Epithelial cell of proximal tubule (primary cell): ENCODE measurements at regions not wholly inside any gene's neighbourhood (a gene's known extent, or its start where the extent isn't known, plus 50 kb on each side); places are given as distances from the start of the nearest gene placed in this dataset.

ENCODE experiments used
- DNase-seq: peaks from one replicate; pipeline ENCODE4 v3.0.0-alpha.2; 2011; ENCODE audit warnings: low read depth
- H3K4me3 ChIP-seq: 2 replicates; pipeline ENCODE4 v1.5.1; 2011; ENCODE audit warnings: low read depth, mild to moderate bottlenecking, low read length
- TF ChIP-seq, protein P1 (sequence below): conservative IDR thresholded peaks from 2 replicates; pipeline ENCODE4 v1.5.1; 2012; ENCODE audit warnings: low read depth, mild to moderate bottlenecking, low read length

DNA sequence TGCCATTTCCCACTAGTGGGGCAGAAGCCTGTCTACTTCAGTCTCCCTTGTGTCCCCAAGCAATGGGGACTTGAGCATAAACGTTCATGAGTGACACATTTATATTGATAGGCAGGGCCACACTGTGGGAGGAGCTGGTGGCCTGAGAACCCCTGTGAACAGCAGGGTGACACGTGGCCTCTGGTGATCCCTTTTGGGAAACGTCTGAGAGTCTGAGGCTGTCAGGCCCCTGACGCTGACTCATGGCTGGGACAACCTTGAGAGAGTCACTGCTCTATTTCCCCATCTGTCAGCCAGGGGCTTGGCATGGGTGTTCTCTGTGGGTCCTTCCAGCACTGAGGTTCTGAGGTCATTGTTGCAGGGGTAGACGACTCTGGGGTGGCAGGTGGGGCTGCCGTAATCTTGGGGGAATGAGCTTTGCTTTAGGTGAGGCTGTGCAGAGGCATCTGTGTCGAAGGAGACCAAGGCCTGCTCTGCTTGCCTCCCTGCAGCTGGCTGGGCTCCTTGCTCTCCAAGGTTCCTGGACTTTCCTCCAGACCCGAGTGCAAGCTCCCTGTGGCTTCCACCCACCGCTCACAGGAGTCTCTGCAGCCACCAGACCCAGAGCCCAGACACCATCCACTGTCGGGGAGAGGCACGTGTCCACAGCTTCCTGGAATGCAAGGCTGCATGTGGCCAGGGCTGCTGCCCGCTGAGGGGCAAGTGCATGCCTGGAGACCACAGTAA, 54.7 kb downstream of the SMIM38 start:
- TF ChIP-seq, protein P1, sequence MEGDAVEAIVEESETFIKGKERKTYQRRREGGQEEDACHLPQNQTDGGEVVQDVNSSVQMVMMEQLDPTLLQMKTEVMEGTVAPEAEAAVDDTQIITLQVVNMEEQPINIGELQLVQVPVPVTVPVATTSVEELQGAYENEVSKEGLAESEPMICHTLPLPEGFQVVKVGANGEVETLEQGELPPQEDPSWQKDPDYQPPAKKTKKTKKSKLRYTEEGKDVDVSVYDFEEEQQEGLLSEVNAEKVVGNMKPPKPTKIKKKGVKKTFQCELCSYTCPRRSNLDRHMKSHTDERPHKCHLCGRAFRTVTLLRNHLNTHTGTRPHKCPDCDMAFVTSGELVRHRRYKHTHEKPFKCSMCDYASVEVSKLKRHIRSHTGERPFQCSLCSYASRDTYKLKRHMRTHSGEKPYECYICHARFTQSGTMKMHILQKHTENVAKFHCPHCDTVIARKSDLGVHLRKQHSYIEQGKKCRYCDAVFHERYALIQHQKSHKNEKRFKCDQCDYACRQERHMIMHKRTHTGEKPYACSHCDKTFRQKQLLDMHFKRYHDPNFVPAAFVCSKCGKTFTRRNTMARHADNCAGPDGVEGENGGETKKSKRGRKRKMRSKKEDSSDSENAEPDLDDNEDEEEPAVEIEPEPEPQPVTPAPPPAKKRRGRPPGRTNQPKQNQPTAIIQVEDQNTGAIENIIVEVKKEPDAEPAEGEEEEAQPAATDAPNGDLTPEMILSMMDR, result no peak
- no peak for DNase-seq
- H3K4me3 ChIP-seq, result no peak overlapping the region

DNA sequence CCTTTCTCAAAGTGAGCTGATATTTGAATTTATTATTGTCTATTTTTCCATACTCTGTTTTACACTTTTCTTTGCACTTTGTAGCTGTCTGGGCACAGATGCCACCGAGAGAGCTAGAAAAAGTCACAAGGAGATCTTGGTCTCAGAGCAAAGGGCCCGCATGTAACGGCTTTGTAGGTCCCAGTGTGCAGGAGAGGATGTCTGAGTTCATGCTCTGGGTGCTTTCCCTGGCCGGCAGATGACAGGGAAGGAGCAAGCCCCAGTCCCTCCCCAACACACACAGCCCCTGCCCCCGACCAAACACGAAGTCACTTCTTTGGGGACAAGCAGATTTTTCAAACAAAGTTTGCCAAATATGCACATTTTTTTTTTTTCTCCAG, 55.8 kb downstream of the SMIM38 start:
- DNase-seq, result no peak
- no peak overlapping the region for H3K4me3 ChIP-seq
- TF ChIP-seq, protein P1, result no peak

DNA sequence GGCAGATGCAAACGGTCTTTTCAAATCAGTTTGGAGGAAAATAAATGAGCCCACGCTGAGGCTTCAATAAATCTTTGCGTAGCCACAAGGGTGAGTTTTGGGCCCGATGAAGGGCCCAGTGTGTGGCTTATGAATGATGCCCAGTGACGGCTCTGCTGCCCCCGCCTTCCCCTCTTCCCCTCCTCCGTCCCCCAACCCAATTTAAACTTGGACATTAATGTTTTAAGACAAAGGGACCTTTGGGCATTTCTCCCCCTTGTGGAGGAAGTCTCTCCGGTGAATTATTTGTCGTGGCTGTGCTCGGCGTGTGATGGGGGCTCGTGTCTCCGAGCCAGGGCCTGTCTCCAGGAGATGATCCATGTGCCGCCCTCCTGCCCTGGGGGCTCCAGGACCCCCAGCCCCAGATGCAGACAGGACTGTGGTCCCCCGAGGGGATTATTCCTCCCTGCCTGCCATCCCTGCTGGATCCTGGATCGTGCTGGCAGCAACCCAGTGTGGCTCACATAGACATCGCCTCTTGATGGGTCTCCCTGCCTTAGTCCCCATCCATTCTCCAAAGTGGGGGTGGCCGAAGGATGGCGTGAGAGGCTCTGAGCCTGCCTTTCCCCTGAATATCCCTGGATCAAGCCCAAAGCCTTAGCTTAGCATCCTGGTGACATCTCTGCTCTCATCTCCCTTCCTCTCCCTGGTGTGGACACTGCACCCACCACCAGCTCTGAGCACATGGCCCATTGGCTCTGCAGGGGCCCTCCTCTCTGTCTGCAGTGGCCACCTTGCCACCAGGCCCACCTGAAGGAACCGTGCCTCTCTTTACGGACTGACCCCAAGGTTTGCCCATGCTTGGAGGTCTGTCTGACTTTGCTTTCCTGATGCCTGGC, 56.4 kb downstream of the SMIM38 start:
- no peak overlapping the region for H3K4me3 ChIP-seq
- no peak for DNase-seq

DNA sequence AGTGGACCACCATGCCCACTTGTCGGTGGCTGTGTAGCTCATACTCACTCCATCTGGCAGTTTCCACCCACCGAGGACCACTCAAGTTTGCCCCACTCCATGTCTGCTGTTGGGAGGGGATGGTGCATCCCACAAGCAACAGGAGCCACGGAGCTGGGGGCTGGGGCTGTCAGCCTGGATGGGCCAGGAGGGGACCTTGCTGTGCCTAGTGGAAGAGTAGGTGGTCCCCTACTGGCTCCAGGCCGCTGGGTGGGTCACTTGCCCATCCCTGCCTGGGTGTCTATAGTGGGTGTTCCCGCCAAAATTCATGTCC, 57.0 kb downstream of the SMIM38 start:
- no peak for DNase-seq
- TF ChIP-seq, protein P1, result no peak
- no peak overlapping the region for H3K4me3 ChIP-seq

More for the DNA sequence above, 56.4 kb downstream of the SMIM38 start:
- TF ChIP-seq, protein P1, result peak; percentile 34

DNA sequence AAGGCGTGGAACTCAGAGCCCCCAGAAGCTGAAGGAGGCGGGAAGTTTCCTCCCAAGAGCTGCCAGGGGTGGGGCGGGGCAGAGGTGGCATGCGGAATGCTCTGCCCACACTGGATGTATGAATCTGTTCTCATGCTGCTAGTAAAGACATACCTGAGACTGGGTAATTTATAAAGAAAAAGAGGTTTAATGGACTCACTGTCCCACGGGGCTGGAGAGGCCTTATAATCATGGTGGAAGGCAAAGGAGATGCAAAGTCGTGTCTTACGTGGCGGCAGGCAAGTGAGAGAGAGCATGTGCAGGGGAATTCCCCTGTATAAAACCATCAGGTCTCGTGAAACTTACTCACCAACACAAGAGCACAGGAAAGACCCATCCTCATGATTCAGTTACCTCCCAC, 57.6 kb downstream of the SMIM38 start:
- no peak overlapping the region for H3K4me3 ChIP-seq
- TF ChIP-seq, protein P1, result no peak
- DNase-seq, result peak; percentile 10

DNA sequence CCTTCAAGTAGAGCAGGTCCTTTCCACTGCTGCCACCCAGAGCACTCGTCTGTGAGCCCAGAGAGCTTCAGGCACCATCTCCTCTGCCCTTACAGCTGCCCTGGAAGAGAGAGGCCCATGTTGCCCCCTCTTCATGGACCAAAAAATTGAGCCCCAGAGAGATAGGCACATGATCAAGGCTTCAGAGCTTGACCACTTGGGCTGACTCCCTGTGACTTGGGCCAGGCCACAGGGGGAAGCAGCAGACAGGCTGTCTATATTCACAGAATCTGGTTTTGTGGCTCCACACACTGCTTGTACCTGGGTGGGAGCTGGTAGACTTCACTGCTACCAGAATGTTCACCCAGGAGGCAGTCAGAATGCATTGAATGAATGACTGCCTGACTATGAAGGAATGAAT, 58.2 kb downstream of the SMIM38 start:
- no peak overlapping the region for H3K4me3 ChIP-seq
- TF ChIP-seq, protein P1, result no peak
- DNase-seq, result no peak
